HepG2 (cell line): ENCODE measurements at regions not wholly inside any gene's neighbourhood (a gene's known extent, or its start where the extent isn't known, plus 50 kb on each side); places are given as distances from the start of the nearest gene placed in this dataset.

Experiments
- ATAC-seq: fragments of 200-7000 bp; cut with Tn5 transposase; 3 replicates; pipeline ENCODE4 v1.9.1; 2020; ENCODE audit warnings: mild to moderate bottlenecking, moderate library complexity
- BruUV-seq: library from RNA; stranded (reverse); fragments of 400-500 nt; replicated peaks from 2 replicates; lab custom pipeline; 2021; lab: Mats Ljungman, UMichigan
- CTCF ChIA-PET: fragments of 300-600 bp; formaldehyde crosslinking; extraction: SDS; loops from one replicate; lab custom pipeline; 2021; ENCODE audit warnings: low total read pairs, inconsistent platforms, low intra/inter-chr PET ratio; lab: Yijun Ruan, JAX
- POLR2A ChIA-PET: fragments of 350-600 bp; sonication (Branson Sonifier 250); formaldehyde crosslinking; loops from one replicate; lab custom pipeline; 2020; ENCODE audit warnings: antibody characterized with exemption, inconsistent platforms; lab: Yijun Ruan, JAX
- DNase-seq: peaks from one replicate; pipeline ENCODE4 v3.0.0-alpha.2; 2015; ENCODE audit warnings: low spot score
- FAIRE-seq: peaks from 3 replicates; lab custom pipeline; 2011; peaks lifted over from hg19 to GRCh38; lab: Jason Lieb, UNC
- H2AFZ ChIP-seq: one replicate; pipeline ENCODE4 v1.6.1; 2011; ENCODE audit warnings: low read length, inconsistent platforms
- H3K27ac ChIP-seq: fragments of 300-600 bp; 3 replicates; pipeline ENCODE4 v1.8.0; 2011; ENCODE audit warnings: mixed run types, mild to moderate bottlenecking, mixed read lengths, low read length, inconsistent platforms; ENCODE audit not compliant: insufficient read depth; ENCODE audit errors: extremely low read length
- H3K27me3 ChIP-seq, 2 experiments: fragments of 200-600 bp in 1 of 2; 2 replicates in 1 of 2; 3 replicates in 1 of 2; pipeline versions ENCODE4 v1.6.0 to v1.8.0; 2011; ENCODE audit warnings: low read length in 2 of 2, mild to moderate bottlenecking in 2 of 2, moderate library complexity in 2 of 2, inconsistent platforms in 1 of 2; ENCODE audit not compliant: insufficient read depth in 2 of 2, control insufficient read depth in 1 of 2
- H3K36me3 ChIP-seq, 2 experiments: fragments of 200-600 bp in 1 of 2; replicated peaks in 1 of 2; 2 replicates in 1 of 2; 3 replicates in 1 of 2; pipeline versions ENCODE4 v1.5.1 to v1.8.0; 2011; ENCODE audit warnings: low read length in 2 of 2, inconsistent platforms in 1 of 2; ENCODE audit not compliant: insufficient read depth in 2 of 2, control insufficient read depth in 1 of 2
- H3K4me1 ChIP-seq: 2 replicates; pipeline ENCODE4 v1.5.1; 2012; ENCODE audit warnings: low read length, inconsistent platforms; ENCODE audit not compliant: insufficient read depth
- H3K4me2 ChIP-seq: 2 replicates; pipeline ENCODE4 v1.6.0; 2011; ENCODE audit warnings: low read depth, low read length, inconsistent platforms
- H3K4me3 ChIP-seq, 3 experiments: fragments of 200-600 bp in 1 of 3; sonication (generic), shearing (Covaris generic) in 1 of 3; replicated peaks in 1 of 3; 2 replicates each; pipeline ENCODE4 v1.5.1; 2011 to 2016; ENCODE audit warnings: low read length in 3 of 3, inconsistent platforms in 2 of 3, low read depth in 2 of 3, mild to moderate bottlenecking in 2 of 3, control low read depth in 1 of 3, mixed read lengths in 1 of 3; ENCODE audit not compliant: insufficient read depth in 1 of 3
- H3K79me2 ChIP-seq: one replicate; pipeline ENCODE4 v1.6.1; 2011; ENCODE audit warnings: low read length, inconsistent platforms; ENCODE audit not compliant: insufficient read depth
- H3K9ac ChIP-seq: 2 replicates; pipeline ENCODE4 v1.6.0; 2011; ENCODE audit warnings: mild to moderate bottlenecking, low read depth, low read length, inconsistent platforms; ENCODE audit not compliant: insufficient read depth
- H3K9me3 ChIP-seq: 2 replicates; pipeline ENCODE4 v1.5.1; 2012; ENCODE audit warnings: mild to moderate bottlenecking, low read length
- H4K20me1 ChIP-seq: 2 replicates; pipeline ENCODE4 v1.6.0; 2011; ENCODE audit warnings: inconsistent platforms, mild to moderate bottlenecking, low read length, moderate library complexity; ENCODE audit not compliant: insufficient read depth
- MAFF ChIP-seq: IDR thresholded peaks from 2 replicates; pipeline ENCODE4 v1.6.1; 2011; ENCODE audit warnings: low read depth, low read length, improper control_type of control experiment
- MAFK ChIP-seq, 2 experiments: IDR thresholded peaks in 1 of 2; conservative IDR thresholded peaks in 1 of 2; 2 replicates each; pipeline ENCODE4 v1.6.1; 2011; ENCODE audit warnings: improper control_type of control experiment in 2 of 2, low read length in 2 of 2
- MYC ChIP-seq: sonication (generic); formaldehyde crosslinking; IDR thresholded peaks from 2 replicates; pipeline ENCODE4 v1.9.0; 2021; ENCODE audit warnings: missing genetic modification reagents, borderline replicate concordance
- NFE2L2 ChIP-seq: fragments of 150-350 bp; IDR thresholded peaks from 2 replicates; pipeline ENCODE4 v1.6.1; 2014; ENCODE audit warnings: low read length
- SCMH1 ChIP-seq: sonication (generic); formaldehyde crosslinking; IDR thresholded peaks from 2 replicates; pipeline ENCODE4 v1.9.0; 2021; ENCODE audit warnings: missing genetic modification reagents, mild to moderate bottlenecking, borderline replicate concordance
- STAG1 ChIP-seq: sonication (generic); formaldehyde crosslinking; IDR thresholded peaks from 2 replicates; pipeline ENCODE4 v1.4.0; 2020; ENCODE audit warnings: missing genetic modification reagents
- ZBTB42 ChIP-seq: sonication (generic); formaldehyde crosslinking; IDR thresholded peaks from 2 replicates; pipeline ENCODE4 v1.5.0; 2020; ENCODE audit warnings: mild to moderate bottlenecking, missing genetic modification reagents
- ZFP36 ChIP-seq: fragments of 150-350 bp; IDR thresholded peaks from 2 replicates; pipeline ENCODE4 v1.6.1; 2018; ENCODE audit warnings: borderline replicate concordance, low read length, low read depth; ENCODE audit not compliant: partially characterized antibody
- ZNF260 ChIP-seq: sonication (generic); formaldehyde crosslinking; IDR thresholded peaks from 2 replicates; pipeline ENCODE4 v1.4.0; 2020; ENCODE audit warnings: missing genetic modification reagents, low read depth, mild to moderate bottlenecking, borderline replicate concordance
- ZNF3 ChIP-seq: IDR thresholded peaks from 2 replicates; pipeline ENCODE4 v1.7.0; 2017; ENCODE audit warnings: inconsistent platforms
- ZNF543 ChIP-seq: sonication (generic); formaldehyde crosslinking; IDR thresholded peaks from 2 replicates; pipeline ENCODE4 v1.4.0; 2020; ENCODE audit warnings: mild to moderate bottlenecking, missing genetic modification reagents
- ZNF782 ChIP-seq: sonication (generic); formaldehyde crosslinking; IDR thresholded peaks from 2 replicates; pipeline ENCODE4 v1.4.0; 2020; ENCODE audit warnings: missing genetic modification reagents, mild to moderate bottlenecking, borderline replicate concordance
- ZSCAN30 ChIP-seq: sonication (generic); formaldehyde crosslinking; IDR thresholded peaks from 2 replicates; pipeline ENCODE4 v1.5.0; 2020; ENCODE audit warnings: mild to moderate bottlenecking, missing genetic modification reagents
- WGBS: methylation state at CpG from one replicate; pipeline ENCODE4 v1.1.6; 2017; ENCODE audit warnings: low lambda C conversion rate; 5-methylcytosine and 5-hydroxymethylcytosine counted together
- in situ Hi-C: cut with HindIII; loops from 2 replicates; pipeline ENCODE4 v1.10.0; 2017; ENCODE audit warnings: low pct_unique_long_range_greater_than_20kb; ENCODE audit not compliant: extremely low pct_ligation_motif_present
- intact Hi-C: fragments of 100-400 bp; cut with micrococcal nuclease; formaldehyde crosslinking; loops from one replicate; pipeline ENCODE4 v1.10.0; 2022; ENCODE audit not compliant: unreplicated experiment
- TF ChIP-seq, protein P1 (sequence below): sonication (generic); formaldehyde crosslinking; IDR thresholded peaks from 2 replicates; pipeline ENCODE4 v1.9.0; 2021; ENCODE audit warnings: missing genetic modification reagents, mild to moderate bottlenecking, borderline replicate concordance
- TF ChIP-seq, protein P2 (sequence below): sonication (generic); formaldehyde crosslinking; IDR thresholded peaks from 2 replicates; pipeline ENCODE4 v1.5.1; 2020; ENCODE audit warnings: mild to moderate bottlenecking, missing genetic modification reagents

DNA sequence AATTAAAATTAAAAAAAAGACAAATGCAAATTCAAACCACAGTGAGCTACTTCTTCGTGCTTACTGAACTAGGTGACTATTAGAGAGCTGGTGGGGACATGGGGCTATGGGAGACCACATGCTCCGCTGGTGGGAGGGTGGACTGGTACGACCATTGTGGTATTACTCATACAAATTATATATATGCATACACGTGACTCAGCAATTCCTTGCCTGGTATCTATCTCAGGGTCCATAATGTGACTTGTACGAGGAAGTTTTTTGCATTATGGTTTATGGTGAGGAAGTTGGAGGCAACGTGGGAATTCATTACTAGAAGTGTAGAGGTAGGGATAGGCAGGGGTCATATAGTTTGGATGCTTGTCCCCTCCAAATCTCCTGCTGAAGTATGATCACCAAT, 1112.7 kb downstream of the TYW1 start:
- Histone ChIP-seq H3K79me2 (no peaks in the 10 kb centered on the region), H2AFZ (no peak overlapping the region), H4K20me1 (no peaks in the 10 kb centered on the region), H3K27ac (no peak overlapping the region), H3K9ac (no peak overlapping the region), H3K4me3 (no peak overlapping the region), H3K4me1 (no peaks in the 10 kb centered on the region), H3K36me3 (no peaks in the 10 kb centered on the region), H3K4me2 (no peak overlapping the region), H3K9me3 (no peaks in the 10 kb centered on the region), H3K27me3 (no peaks in the 10 kb centered on the region)
- DNase-seq (no peak), ATAC-seq (no peak), FAIRE-seq (no peak)
- POLR2A ChIA-PET: no interaction called here
- BruUV-seq: no TSS peak
- 17% methylated on average over 6 of the region's 6 CpGs for WGBS
- CTCF ChIA-PET: no interaction called here
- intact Hi-C loops (no loop called here), in situ Hi-C loops (no loop called here)
- TF ChIP-seq ZNF543 (CRISPR knock-in tag): no peak
- TF ChIP-seq MAFK (conservative IDR thresholded peaks at IDR 0.05 in 1 of 2, IDR thresholded peaks at IDR 0.05 in 1 of 2; ENCODE audit: low read length in 2 of 2): peak; percentile 48 to 50
- TF ChIP-seq MAFF: 0 out of 2 replicates have a peak, but pooled peaks have one; percentile 28
- TF ChIP-seq ZNF782 (CRISPR knock-in tag): no peak
- no peak for TF ChIP-seq STAG1 (CRISPR knock-in tag)
- no peak for TF ChIP-seq ZNF3 (CRISPR knock-in tag)
- no peak for TF ChIP-seq ZBTB42 (CRISPR knock-in tag)
- TF ChIP-seq ZNF260: no peak
- TF ChIP-seq ZFP36: no peak
- no peak for TF ChIP-seq ZSCAN30 (CRISPR knock-in tag)
- peak; percentile 69 for TF ChIP-seq NFE2L2
- TF ChIP-seq MYC (CRISPR knock-in tag): no peak
- TF ChIP-seq SCMH1: no peak
- TF ChIP-seq, protein P1, sequence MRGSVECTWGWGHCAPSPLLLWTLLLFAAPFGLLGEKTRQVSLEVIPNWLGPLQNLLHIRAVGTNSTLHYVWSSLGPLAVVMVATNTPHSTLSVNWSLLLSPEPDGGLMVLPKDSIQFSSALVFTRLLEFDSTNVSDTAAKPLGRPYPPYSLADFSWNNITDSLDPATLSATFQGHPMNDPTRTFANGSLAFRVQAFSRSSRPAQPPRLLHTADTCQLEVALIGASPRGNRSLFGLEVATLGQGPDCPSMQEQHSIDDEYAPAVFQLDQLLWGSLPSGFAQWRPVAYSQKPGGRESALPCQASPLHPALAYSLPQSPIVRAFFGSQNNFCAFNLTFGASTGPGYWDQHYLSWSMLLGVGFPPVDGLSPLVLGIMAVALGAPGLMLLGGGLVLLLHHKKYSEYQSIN (CRISPR knock-in tag): no peak
- TF ChIP-seq, protein P2, sequence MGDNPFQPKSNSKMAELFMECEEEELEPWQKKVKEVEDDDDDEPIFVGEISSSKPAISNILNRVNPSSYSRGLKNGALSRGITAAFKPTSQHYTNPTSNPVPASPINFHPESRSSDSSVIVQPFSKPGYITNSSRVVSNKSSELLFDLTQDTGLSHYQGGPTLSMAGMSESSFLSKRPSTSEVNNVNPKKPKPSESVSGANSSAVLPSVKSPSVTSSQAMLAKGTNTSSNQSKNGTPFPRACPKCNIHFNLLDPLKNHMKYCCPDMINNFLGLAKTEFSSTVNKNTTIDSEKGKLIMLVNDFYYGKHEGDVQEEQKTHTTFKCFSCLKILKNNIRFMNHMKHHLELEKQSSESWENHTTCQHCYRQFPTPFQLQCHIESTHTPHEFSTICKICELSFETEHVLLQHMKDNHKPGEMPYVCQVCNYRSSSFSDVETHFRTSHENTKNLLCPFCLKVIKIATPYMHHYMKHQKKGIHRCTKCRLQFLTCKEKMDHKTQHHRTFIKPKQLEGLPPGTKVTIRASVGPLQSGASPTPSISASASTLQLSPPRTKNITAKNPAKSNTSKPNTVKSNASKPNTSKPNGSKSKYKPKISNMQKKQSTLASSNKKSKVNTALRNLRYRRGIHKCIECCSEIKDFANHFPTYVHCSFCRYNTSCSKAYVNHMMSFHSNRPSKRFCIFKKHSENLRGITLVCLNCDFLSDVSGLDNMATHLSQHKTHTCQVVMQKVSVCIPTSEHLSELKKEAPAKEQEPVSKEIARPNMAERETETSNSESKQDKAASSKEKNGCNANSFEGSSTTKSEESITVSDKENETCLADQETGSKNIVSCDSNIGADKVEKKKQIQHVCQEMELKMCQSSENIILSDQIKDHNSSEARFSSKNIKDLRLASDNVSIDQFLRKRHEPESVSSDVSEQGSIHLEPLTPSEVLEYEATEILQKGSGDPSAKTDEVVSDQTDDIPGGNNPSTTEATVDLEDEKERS: no peak
